Muscle of arm (tissue), 1 donor: ENCODE measurements at regions not wholly inside any gene's neighbourhood (a gene's known extent, or its start where the extent isn't known, plus 50 kb on each side); places are given as distances from the start of the nearest gene placed in this dataset.

ENCODE experiments used
- DNase-seq: peaks from one replicate; pipeline ENCODE4 v3.0.0-alpha.2; 2013

- no peak for DNase-seq
These were observed 731.5 kb upstream of the FZD8 start for GRCh38 chr10:36373424-36374096.

- no peak for DNase-seq
These were observed 725.3 kb upstream of the FZD8 start for GRCh38 chr10:36367362-36367761.

GRCh38 chr10:36366843-36367242 lies 724.7 kb upstream of the FZD8 start:
- DNase-seq: no peak

- no peak for DNase-seq
These were observed 724.0 kb upstream of the FZD8 start for GRCh38 chr10:36366065-36366464.

GRCh38 chr10:36362257-36362656 lies 720.2 kb upstream of the FZD8 start:
- no peak for DNase-seq

- DNase-seq: no peak
These were observed 716.6 kb upstream of the FZD8 start for GRCh38 chr10:36358736-36359135.

GRCh38 chr10:36354633-36355032 lies 712.5 kb upstream of the FZD8 start:
- no peak for DNase-seq

- no peak for DNase-seq
These were observed 709.1 kb upstream of the FZD8 start for GRCh38 chr10:36351159-36351558.

GRCh38 chr10:36349445-36350078 lies 707.5 kb upstream of the FZD8 start:
- DNase-seq: no peak

- no peak for DNase-seq
These were observed 703.7 kb upstream of the FZD8 start for GRCh38 chr10:36345807-36346206.

- no peak for DNase-seq
These were observed 703.1 kb upstream of the FZD8 start for GRCh38 chr10:36345175-36345533.

- DNase-seq: no peak
These were observed 702.4 kb upstream of the FZD8 start for GRCh38 chr10:36344240-36345174.

GRCh38 chr10:36342781-36343180 lies 700.7 kb upstream of the FZD8 start:
- DNase-seq: no peak

GRCh38 chr10:36341471-36341870 lies 699.4 kb upstream of the FZD8 start:
- no peak for DNase-seq

- no peak for DNase-seq
These were observed 694.2 kb upstream of the FZD8 start for GRCh38 chr10:36336315-36336714.

GRCh38 chr10:36333446-36333845 lies 691.4 kb upstream of the FZD8 start:
- DNase-seq: no peak

GRCh38 chr10:36332926-36333325 lies 690.8 kb upstream of the FZD8 start:
- DNase-seq: no peak

GRCh38 chr10:36331121-36331520 lies 689.0 kb upstream of the FZD8 start:
- no peak for DNase-seq

- DNase-seq: no peak
These were observed 683.7 kb upstream of the FZD8 start for GRCh38 chr10:36325815-36326214.

GRCh38 chr10:36324831-36325230 lies 682.7 kb upstream of the FZD8 start:
- DNase-seq: no peak

GRCh38 chr10:36313142-36313541 lies 671.0 kb upstream of the FZD8 start:
- DNase-seq: no peak

GRCh38 chr10:36303896-36304295 lies 661.8 kb upstream of the FZD8 start:
- no peak for DNase-seq

- no peak for DNase-seq
These were observed 660.0 kb upstream of the FZD8 start for GRCh38 chr10:36302086-36302485.
